GM21576 (cell line): ENCODE measurements at regions not wholly inside any gene's neighbourhood (a gene's known extent, or its start where the extent isn't known, plus 50 kb on each side); places are given as distances from the start of the nearest gene placed in this dataset.

Source experiments
- ATAC-seq: cut with Tn5 transposase; IDR thresholded peaks from one replicate; pipeline ENCODE4 v1.9.1; 2021; ENCODE audit warnings: mild to moderate bottlenecking, moderate library complexity; ENCODE audit not compliant: unreplicated experiment

DNA sequence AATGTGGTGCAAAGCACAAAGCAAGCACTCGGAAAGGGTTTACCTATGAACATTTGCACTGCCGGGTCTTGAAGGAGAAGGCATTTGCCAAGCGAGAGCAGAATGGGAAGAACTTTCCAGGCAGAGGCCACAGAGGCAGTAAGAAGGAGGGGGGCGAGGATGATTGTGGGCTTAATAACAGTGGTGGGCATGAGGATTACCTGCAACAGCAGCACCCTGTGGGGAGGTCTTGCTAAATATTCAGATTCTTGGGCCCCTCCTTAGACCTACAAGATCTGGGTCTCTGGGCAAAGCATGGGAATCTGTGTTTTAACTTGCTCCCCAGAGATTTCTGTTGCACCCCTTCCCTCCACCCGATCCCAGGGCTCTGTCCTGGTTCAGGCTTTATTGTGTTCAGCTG lies 75.1 kb upstream of the ZBED5 start:
- no peak for ATAC-seq

GRCh38 chr11:10931761-10932670 lies 74.2 kb upstream of the ZBED5 start:
- ATAC-seq, result no peak

DNA sequence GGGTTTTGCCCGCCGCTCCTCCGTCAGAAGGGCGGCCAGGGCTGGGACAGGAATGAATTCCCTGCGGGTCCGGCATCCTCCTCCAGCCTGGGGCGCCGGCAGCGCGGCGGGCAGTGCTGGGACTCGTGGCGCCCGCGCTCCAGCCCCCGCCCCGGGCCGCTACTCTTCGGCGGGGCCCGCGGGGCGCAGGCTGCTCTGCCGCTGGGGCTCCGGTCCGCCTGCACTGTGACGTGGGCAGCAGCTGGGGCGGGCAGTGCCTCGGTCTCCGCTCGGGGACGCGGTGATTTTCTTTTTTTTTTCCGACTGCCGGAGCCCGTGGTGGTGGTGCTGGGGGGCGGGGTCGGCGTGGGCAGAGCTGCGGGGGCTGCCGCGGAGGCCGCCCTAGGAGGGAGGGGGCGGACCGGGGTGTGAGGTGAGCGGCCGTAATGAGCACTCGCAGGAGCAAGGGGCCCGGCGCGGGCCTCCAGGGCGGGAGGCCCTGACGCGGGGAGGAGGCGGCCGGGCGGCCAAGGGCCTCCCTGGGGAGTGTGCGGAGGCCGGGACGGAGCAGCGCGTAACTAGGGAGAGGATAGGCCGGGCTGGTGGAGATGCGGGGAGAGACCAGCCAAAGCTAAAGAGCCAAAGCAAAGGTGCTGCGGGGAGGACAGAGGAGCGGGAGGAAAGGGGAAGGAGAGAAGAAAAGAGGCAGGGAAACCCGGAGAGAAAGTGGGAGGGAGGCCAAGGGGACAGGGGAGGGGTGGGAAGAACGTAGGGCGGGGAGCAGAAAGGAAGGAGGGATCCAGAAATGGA lies 73.3 kb upstream of the ZBED5 start:
- no peak for ATAC-seq

DNA sequence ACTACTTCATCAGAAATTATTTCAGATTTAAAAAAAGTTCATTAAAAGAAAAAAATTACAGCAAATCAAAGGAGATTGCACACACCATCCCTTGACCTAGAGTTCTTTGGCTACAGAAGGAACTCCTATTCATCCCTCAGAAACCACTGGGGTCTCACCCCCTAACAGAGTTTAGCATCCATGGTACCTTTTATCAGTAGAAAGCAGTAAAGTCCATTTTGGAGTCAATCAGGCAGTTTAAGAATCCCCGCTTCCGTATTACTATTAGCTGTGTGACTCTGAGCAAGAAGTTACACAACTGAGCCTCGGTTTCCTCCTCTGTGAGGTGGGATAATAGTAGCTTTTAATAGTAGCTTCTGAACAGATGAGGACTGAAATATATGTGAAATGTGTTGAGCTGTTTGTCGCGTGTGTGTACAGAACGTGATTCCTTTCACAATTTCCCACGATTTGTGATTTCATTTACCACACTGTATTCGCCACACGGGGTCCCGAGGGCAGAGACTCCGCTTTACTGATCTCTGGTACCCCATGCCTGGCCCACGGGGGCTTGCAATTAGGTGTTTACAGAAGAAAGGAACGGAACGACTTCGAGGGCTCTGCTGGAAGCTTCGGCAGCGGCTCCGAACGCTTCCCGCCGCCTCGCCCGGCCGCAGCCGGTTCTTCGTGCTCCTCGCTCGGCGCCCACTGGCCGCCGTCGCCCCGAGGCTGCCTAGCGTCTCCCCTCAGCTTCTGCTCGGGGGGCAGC lies 72.5 kb upstream of the ZBED5 start:
- no peak for ATAC-seq

DNA sequence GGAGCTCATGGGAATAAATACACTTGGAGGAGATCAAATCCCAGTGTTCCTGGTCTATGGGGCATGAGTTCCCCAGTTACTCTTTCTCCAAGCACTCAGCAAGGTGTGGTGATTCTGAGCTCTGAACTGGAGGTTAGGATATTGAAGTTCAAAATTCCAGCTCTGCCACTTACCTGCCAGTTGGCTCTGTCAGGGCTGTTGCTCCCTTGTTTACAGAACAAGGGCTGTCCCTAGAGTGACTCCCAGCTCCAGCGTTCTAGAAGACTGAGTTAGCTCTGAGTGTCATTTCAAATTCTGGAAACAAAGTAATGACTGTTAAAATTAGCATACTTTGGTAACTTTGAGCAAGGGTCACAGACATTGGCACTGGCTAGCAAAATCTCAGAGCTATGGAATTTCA lies 69.7 kb upstream of the ZBED5 start:
- no peak for ATAC-seq

- ATAC-seq, result no peak
Observed at GRCh38 chr11:10926801-10927211, 69.0 kb upstream of the ZBED5 start.

- no peak for ATAC-seq
Observed at GRCh38 chr11:10925149-10925926, 67.5 kb upstream of the ZBED5 start.

GRCh38 chr11:10923882-10924281 lies 66.0 kb upstream of the ZBED5 start:
- no peak for ATAC-seq

DNA sequence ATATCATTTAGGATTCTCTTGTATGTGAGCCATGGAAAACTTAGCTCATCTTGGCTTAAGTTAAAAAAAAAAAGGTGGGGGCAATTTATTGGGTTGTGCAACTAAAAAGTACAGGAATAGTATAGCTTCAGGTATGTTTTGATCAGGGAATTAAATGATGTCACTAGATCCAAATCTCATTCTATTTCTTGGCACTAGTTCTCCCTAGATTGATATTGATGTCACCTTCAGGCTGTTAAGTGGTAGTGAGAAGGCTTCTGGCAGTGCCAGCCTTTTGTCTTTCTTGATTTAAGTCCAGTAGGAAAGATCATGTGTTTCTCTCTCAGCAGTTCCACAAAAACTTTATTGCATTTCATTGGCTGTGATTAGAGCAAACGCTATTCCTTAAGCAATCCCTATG lies 65.0 kb upstream of the ZBED5 start:
- no peak for ATAC-seq

DNA sequence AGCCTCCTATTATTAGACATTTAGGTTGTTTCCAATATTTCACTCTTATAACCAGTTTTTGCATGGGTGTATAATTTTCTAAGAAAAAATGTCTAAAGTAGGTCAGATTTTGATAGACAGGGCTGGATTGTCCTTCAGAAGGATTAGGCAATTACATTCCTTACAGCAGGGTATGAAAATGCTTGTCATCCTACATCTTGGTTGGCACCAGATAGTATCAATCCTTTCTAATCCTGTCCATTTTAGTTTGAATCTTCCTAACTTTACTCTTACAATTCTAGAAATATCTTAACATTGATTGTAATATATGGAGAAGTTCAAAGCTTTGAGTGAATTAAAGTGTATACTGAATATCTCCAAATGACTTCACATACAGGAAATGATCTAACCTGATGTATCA lies 63.0 kb upstream of the ZBED5 start:
- no peak for ATAC-seq

- no peak for ATAC-seq
Observed at GRCh38 chr11:10920205-10920604, 62.4 kb upstream of the ZBED5 start.

DNA sequence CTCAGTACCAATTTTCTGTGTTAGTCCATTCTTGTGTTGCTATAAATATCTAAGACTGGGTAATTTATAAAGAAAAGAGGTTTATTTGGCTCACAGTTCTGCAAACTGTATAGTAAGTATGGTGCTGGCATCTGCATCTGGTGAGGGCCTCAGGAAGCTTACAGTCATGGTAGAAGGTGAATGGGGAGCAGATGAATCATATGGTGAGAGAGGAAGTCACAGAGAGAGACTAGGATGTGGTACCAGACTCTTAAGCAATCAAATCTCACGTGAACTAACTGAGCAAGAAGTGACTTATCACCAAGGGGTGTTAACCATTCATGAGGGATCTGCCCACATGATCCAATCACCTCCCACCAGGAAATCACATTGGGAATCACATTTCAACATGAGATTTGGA lies 60.8 kb upstream of the ZBED5 start:
- ATAC-seq, result no peak

GRCh38 chr11:10918275-10918674 lies 60.4 kb upstream of the ZBED5 start:
- ATAC-seq, result no peak

DNA sequence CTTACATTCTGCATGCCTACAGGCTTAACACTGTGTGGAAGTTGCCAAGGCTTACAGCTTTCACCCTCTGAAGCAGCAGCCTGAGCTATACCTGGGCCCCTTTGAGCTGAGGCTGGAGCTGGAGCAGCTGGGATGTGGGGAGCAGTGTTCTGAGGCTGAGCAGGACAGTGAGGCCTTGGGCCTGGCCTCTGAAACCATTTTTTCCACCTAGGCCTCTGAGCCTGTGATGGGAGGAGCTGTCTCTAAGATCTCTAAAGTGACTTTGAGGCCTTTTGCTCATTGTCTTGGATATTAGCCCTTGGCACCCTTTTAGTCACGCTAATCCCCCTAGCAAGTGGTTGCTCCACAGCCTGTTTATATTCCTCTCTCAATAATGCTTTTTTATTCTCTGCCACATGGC lies 59.9 kb upstream of the ZBED5 start:
- ATAC-seq, result no peak

DNA sequence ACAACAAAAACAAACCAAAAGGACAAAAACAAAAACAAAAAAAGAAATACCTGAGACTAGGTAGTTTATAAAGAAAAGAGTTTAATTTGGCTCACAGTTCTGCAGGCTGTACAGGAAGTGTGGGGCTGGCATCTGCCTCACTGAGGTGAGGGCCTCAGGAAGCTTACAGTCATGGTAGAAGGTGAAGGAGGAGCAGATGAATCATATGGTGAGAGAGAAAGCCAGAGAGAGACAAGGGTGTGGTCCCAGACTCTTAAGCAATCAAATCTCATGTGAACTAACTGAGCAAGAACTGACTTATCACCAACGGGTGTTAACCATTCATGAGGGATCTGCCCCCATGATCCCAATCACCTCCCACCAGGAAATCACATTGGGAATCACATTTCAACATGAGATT lies 58.8 kb upstream of the ZBED5 start:
- ATAC-seq, result no peak

DNA sequence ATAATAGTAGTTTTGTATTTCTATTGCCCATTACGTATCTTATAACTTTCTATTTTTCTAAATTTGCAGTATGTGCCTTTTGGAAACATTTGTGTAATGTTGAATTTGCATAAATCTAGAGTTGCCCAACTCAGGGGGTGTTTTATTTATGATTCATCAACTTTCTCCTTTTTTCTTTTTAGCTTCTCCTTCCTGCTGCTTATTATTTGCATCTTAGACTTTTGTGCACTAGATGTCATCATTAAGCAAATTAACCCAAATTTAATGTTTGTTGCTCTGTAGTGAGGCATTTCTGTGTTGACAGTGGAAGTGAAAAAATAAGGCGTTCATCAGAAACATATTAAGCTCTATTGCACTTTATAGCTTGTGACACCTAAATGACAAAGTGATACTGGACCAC lies 56.2 kb upstream of the ZBED5 start:
- ATAC-seq, result no peak

GRCh38 chr11:10913075-10913474 lies 55.2 kb upstream of the ZBED5 start:
- no peak for ATAC-seq

- no peak for ATAC-seq
Observed at GRCh38 chr11:10911907-10912306, 54.1 kb upstream of the ZBED5 start.

- no peak for ATAC-seq
Observed at GRCh38 chr11:10909141-10909883, 51.5 kb upstream of the ZBED5 start.
